GM18868 (cell line): ENCODE measurements at regions not wholly inside any gene's neighbourhood (a gene's known extent, or its start where the extent isn't known, plus 50 kb on each side); places are given as distances from the start of the nearest gene placed in this dataset.

Source experiments
- ATAC-seq: cut with Tn5 transposase; IDR thresholded peaks from one replicate; pipeline ENCODE4 v1.9.1; 2021; ENCODE audit warnings: mild to moderate bottlenecking, moderate library complexity; ENCODE audit not compliant: unreplicated experiment

GRCh38 chr1:233514946-233515391 is 98.9 kb upstream of the KCNK1 start:
- no peak for ATAC-seq

GRCh38 chr1:233516732-233517131 is 97.2 kb upstream of the KCNK1 start:
- no peak for ATAC-seq

- ATAC-seq = no peak
Measured at GRCh38 chr1:233518344-233518743, 95.6 kb upstream of the KCNK1 start.

GRCh38 chr1:233520261-233521191 is 93.4 kb upstream of the KCNK1 start:
- no peak for ATAC-seq

GRCh38 chr1:233523047-233523446 is 90.9 kb upstream of the KCNK1 start:
- no peak for ATAC-seq

GRCh38 chr1:233527818-233528217 is 86.1 kb upstream of the KCNK1 start:
- ATAC-seq = no peak

GRCh38 chr1:233530665-233531386 is 83.1 kb upstream of the KCNK1 start:
- ATAC-seq = no peak

GRCh38 chr1:233540816-233541215 is 73.1 kb upstream of the KCNK1 start:
- ATAC-seq = no peak

- ATAC-seq = no peak
Measured at GRCh38 chr1:233543338-233544255, 70.3 kb upstream of the KCNK1 start.

GRCh38 chr1:233544304-233544703 is 69.6 kb upstream of the KCNK1 start:
- no peak for ATAC-seq

- no peak for ATAC-seq
Measured at GRCh38 chr1:233547726-233548125, 66.2 kb upstream of the KCNK1 start.

- no peak for ATAC-seq
Measured at GRCh38 chr1:233549404-233549803, 64.5 kb upstream of the KCNK1 start.

GRCh38 chr1:233549917-233550316 is 64.0 kb upstream of the KCNK1 start:
- ATAC-seq = peak; percentile 43

GRCh38 chr1:233554037-233554436 is 59.9 kb upstream of the KCNK1 start:
- no peak for ATAC-seq

GRCh38 chr1:233561708-233562426 is 52.0 kb upstream of the KCNK1 start:
- no peak for ATAC-seq
